ENCODE measurements at regions not wholly inside any gene's neighbourhood (a gene's known extent, or its start where the extent isn't known, plus 50 kb on each side); places are given as distances from the start of the nearest gene placed in this dataset.
A peak's percentile ranks its signal among the peaks of the same experiment; 100 is the strongest.

DNA sequence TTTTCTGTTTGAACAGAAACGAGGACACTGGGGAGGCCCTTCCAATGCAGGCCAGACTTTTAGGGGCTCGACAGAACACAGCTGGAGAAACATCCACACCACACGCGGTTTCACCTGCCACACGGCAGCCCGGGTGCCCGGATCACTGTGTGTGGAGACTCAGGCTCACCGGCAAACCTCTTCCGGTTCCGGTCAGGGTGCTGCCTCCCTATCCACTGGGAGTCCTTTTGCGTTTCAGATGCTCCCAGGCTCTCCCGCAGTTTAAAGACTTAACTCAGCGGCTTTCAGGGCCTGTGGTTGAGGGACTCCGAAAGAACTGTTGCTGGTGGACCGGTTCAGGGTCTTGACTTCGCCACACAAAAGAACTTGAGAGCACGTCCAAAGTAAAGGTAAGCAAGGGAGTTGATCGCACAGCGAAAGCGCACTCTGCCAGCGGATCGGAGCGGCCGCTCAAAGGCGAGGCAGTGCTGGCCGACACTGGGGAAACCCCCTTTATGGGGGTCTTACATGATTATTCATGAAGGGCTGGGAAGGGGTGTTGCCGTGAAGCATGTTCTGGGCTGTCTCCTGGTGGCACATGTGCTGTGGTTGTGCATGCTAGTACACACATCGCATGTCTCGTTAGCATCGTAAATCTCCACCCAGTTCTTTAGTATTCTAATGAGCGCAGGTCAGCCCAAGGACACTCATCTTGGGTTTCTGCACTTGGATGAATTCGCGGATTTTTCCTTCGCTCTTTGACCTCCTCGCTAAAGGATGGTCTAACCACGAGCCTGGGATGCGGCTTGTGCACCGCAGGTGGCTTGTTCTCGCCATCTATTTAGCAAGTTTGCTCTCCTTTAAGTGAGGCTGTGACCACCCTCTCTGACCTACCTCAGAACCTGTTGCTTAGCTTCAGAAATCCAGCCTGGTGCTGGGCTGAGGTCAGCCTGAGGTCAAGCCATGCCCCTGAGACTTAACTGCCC is 180.3 kb downstream of the CDH26 start:
- TF ChIP-seq, protein P1, sequence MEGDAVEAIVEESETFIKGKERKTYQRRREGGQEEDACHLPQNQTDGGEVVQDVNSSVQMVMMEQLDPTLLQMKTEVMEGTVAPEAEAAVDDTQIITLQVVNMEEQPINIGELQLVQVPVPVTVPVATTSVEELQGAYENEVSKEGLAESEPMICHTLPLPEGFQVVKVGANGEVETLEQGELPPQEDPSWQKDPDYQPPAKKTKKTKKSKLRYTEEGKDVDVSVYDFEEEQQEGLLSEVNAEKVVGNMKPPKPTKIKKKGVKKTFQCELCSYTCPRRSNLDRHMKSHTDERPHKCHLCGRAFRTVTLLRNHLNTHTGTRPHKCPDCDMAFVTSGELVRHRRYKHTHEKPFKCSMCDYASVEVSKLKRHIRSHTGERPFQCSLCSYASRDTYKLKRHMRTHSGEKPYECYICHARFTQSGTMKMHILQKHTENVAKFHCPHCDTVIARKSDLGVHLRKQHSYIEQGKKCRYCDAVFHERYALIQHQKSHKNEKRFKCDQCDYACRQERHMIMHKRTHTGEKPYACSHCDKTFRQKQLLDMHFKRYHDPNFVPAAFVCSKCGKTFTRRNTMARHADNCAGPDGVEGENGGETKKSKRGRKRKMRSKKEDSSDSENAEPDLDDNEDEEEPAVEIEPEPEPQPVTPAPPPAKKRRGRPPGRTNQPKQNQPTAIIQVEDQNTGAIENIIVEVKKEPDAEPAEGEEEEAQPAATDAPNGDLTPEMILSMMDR (IDR thresholded peaks at IDR 0.05; ENCODE audit: insufficient read depth, low read depth, low read length): no peak
- TF ChIP-seq EZH2 (IDR thresholded peaks at IDR 0.05; ENCODE audit: insufficient read depth, low read length): no peak
- peak overlapping the region; percentile 52 for H3K4me3 ChIP-seq (ENCODE audit: insufficient read depth, low read depth, low read length)
- no peaks in the 10 kb centered on the region for H4K20me1 ChIP-seq (ENCODE audit: insufficient read depth, low read length)
- no peaks in the 10 kb centered on the region for H3K79me2 ChIP-seq (ENCODE audit: insufficient read depth, low read length)
- peak overlapping the region; percentile 65 for H3K4me2 ChIP-seq (ENCODE audit: low read length)
- FAIRE-seq (no peak), DNase-seq (ENCODE audit: low read depth) (peak; percentile 4)
- Mint-ChIP-seq H3K27me3 (ENCODE audit: low read depth, unreplicated experiment) (peaks cover 16% of the 10 kb centered on the region), H3K36me3 (ENCODE audit: low read depth, unreplicated experiment) (no peaks in the 10 kb centered on the region), H3K4me3 (ENCODE audit: unreplicated experiment) (no peak overlapping the region), H3K9me3 (ENCODE audit: unreplicated experiment) (no peaks in the 10 kb centered on the region), H3K4me1 (ENCODE audit: low read depth, unreplicated experiment) (no peaks in the 10 kb centered on the region), H3K27ac (ENCODE audit: unreplicated experiment) (no peak overlapping the region)
- no peak overlapping the region for H3K27ac ChIP-seq (ENCODE audit: low read depth, low read length)
- no peaks in the 10 kb centered on the region for H3K4me1 ChIP-seq (ENCODE audit: insufficient read depth, low read length)
- H2AFZ ChIP-seq (ENCODE audit: low read depth, low read length): no peak overlapping the region
- H3K9me3 ChIP-seq (ENCODE audit: insufficient read depth, low read depth, low read length): no peaks in the 10 kb centered on the region
- H3K27me3 ChIP-seq (ENCODE audit: insufficient read depth, low read length): no peaks in the 10 kb centered on the region
- H3K36me3 ChIP-seq (ENCODE audit: insufficient read depth, low read length): no peaks in the 10 kb centered on the region
- H3K9ac ChIP-seq (ENCODE audit: low read length): peak overlapping the region; percentile 60

DNA sequence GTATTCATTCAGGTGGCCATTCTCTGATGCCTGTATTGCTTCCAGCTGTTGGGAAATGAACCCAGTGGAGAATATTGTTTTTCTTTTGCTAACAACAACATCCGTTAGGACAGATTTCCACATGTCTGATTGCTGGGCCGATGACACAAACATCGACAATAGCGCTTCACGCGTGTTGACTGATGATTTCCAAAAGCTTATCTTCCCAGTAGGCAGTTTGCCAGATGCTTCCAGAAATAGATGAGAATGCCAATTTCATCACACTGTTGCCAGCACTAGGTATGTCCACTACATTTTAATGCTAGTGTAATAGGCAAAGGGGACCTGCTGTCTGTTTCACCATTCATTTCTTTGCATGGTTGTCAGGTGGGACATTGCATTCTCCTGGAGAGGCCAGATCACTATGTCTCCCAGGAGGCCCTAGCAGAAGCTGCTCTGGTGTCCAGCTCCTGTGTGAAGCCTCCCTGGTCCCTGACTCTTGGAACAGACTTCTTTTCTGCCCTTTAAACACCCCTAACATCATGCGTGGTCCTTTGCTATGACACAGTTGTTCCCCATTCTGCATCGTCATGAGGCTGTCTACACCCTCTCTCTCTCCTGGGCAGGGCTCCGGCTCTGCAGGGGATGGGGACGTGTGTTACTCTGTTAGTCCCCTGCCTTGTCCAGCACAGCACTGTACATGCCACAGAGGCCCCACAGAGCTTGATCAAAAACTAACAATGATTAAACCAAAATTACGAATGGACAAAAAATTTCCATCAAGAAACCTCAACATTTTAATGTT is 181.6 kb downstream of the CDH26 start:
- Mint-ChIP-seq H3K27ac (ENCODE audit: unreplicated experiment) (no peak overlapping the region), H3K4me1 (ENCODE audit: low read depth, unreplicated experiment) (no peaks in the 10 kb centered on the region), H3K27me3 (ENCODE audit: low read depth, unreplicated experiment) (peaks cover 16% of the 10 kb centered on the region), H3K9me3 (ENCODE audit: unreplicated experiment) (no peaks in the 10 kb centered on the region), H3K36me3 (ENCODE audit: low read depth, unreplicated experiment) (no peaks in the 10 kb centered on the region), H3K4me3 (ENCODE audit: unreplicated experiment) (no peak overlapping the region)
- no peaks in the 10 kb centered on the region for H4K20me1 ChIP-seq (ENCODE audit: insufficient read depth, low read length)
- H3K27me3 ChIP-seq (ENCODE audit: insufficient read depth, low read length): no peaks in the 10 kb centered on the region
- H3K79me2 ChIP-seq (ENCODE audit: insufficient read depth, low read length): no peaks in the 10 kb centered on the region
- no peak for DNase-seq (ENCODE audit: low read depth)
- no peak overlapping the region for H3K4me2 ChIP-seq (ENCODE audit: low read length)
- no peaks in the 10 kb centered on the region for H3K36me3 ChIP-seq (ENCODE audit: insufficient read depth, low read length)
- H2AFZ ChIP-seq (ENCODE audit: low read depth, low read length): no peak overlapping the region
- H3K9ac ChIP-seq (ENCODE audit: low read length): no peak overlapping the region
- H3K4me3 ChIP-seq (ENCODE audit: insufficient read depth, low read depth, low read length): no peak overlapping the region
- TF ChIP-seq, protein P1 (IDR thresholded peaks at IDR 0.05; ENCODE audit: insufficient read depth, low read depth, low read length): no peak
- no peak for TF ChIP-seq EZH2 (IDR thresholded peaks at IDR 0.05; ENCODE audit: insufficient read depth, low read length)
- H3K4me1 ChIP-seq (ENCODE audit: insufficient read depth, low read length): no peaks in the 10 kb centered on the region
- no peak for FAIRE-seq
- H3K27ac ChIP-seq (ENCODE audit: low read depth, low read length): no peak overlapping the region
- H3K9me3 ChIP-seq (ENCODE audit: insufficient read depth, low read depth, low read length): no peaks in the 10 kb centered on the region

Data from astrocyte (in vitro differentiated cells and primary cell).